GM19397 (cell line): ENCODE measurements at regions not wholly inside any gene's neighbourhood (a gene's known extent, or its start where the extent isn't known, plus 50 kb on each side); places are given as distances from the start of the nearest gene placed in this dataset.
"Not testable (repeated sequence)": the region's sequence is repeated elsewhere in the genome, so short reads cannot be mapped to it uniquely, and the experiment has no call there.

Experiments
- ATAC-seq: cut with Tn5 transposase; IDR thresholded peaks from one replicate; pipeline ENCODE4 v1.9.1; 2021; ENCODE audit warnings: mild to moderate bottlenecking, moderate library complexity; ENCODE audit not compliant: unreplicated experiment

- no peak for ATAC-seq
Observed at GRCh38 chr10:22875581-22875980, 52.3 kb upstream of the ARMC3 start.

- no peak for ATAC-seq
Observed at GRCh38 chr10:22874189-22874854, 53.5 kb upstream of the ARMC3 start.

DNA sequence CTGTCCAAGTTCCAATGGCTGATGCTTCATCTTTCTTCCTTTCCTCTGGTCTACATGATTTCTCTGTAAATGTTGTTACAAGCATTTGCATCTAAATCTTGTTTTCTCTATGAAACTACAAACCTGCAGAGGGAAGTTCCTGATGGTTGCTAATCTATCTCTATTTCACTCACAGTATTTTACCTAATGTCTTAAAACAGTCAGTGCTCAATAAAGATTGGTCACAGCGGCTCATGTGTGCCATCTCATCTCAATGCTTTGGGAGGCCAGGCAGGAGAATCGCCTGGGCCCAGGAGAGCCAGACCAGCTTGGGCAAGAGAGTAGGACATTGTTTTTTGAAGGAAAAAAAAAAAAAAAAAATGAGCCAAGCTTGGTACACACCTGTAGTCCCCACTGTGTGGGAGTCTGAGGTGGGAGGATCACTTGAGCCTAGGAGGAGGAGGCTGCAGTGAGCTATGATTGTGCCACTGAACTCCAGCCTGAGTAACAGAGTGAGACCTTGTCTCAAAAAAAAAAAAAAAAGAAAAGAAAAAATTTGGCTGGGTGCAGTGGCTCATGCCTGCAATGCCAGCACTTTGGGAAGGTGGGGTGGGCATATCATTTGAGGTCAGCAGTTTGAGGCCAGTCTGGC lies 71.3 kb upstream of the ARMC3 start:
- peak; percentile 94 for ATAC-seq

- no peak for ATAC-seq
Observed at GRCh38 chr10:22854935-22855421, 72.9 kb upstream of the ARMC3 start.

DNA sequence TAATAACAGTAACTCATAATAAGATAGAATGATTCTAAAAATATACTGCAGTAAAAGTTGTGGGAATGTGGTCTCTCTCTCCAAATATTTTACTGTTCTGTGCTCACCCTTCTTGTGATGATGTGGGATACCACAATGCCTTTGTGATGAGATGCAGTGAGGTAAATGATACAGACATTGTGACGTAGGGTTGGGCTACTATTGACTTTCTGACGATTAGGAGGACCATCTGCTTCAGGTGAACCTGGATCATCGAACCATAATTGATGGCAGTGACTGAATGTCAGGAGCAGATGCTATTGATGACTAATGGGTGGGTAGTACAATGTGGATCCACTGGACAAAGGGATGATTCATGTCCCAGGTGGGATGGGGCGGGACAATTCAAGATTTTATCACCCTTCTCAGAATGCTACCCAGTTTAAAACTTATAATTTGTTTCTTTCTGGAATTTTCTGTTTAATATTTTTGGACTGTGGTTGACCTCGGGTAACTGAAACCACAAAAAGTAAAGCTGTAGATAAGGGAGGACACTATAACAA lies 73.9 kb upstream of the ARMC3 start:
- no peak for ATAC-seq

DNA sequence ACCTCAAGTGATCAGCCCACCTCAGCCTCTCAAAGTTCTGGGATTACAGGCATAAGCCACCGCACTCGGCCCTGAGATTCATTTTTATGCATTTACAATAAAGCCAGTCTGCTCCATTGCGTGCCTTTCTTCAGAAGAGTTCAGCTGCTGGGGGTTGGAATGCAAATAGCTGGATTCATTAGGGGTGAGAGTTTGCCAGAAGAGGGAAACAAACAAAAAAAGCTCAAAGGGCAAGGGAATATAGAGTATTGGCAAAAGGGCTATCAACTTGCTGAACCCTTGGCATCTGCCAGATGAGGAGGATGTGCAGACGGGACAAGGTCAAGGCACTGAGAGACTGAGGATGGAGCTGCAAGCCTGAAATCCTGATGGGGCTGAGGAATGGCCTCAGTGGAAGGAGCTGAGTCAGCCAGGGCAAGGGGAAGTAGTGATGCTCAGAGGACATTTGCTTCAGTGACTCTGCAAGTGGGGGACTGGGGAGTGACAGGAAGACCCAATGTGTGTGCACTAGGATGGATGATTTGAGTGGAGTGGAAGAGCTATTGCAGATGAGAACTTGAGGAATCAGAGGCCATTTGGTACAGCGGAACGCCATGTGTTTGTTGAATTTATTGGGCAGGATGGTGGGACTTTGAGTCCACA lies 75.0 kb upstream of the ARMC3 start:
- ATAC-seq, result no peak

DNA sequence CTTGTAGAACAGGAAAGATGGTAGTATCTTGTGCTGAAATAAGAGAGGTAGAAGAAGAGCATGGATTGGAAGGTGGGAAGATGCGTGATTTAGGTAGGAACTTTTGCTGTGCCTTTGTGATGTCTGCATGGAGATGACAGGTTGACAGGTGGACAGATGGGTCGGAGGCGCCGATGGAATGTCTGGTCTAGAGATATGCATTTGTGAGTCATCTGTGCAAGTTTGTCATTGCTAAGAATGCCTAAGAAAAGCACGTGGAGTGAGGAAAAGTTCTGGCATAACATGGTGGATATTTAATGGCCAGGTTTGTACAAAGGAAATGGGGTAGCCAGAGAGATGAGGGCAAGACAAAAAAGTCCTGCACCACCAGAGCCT lies 76.0 kb upstream of the ARMC3 start:
- ATAC-seq, result no peak

- no peak for ATAC-seq
Observed at GRCh38 chr10:22850541-22850940, 77.3 kb upstream of the ARMC3 start.

DNA sequence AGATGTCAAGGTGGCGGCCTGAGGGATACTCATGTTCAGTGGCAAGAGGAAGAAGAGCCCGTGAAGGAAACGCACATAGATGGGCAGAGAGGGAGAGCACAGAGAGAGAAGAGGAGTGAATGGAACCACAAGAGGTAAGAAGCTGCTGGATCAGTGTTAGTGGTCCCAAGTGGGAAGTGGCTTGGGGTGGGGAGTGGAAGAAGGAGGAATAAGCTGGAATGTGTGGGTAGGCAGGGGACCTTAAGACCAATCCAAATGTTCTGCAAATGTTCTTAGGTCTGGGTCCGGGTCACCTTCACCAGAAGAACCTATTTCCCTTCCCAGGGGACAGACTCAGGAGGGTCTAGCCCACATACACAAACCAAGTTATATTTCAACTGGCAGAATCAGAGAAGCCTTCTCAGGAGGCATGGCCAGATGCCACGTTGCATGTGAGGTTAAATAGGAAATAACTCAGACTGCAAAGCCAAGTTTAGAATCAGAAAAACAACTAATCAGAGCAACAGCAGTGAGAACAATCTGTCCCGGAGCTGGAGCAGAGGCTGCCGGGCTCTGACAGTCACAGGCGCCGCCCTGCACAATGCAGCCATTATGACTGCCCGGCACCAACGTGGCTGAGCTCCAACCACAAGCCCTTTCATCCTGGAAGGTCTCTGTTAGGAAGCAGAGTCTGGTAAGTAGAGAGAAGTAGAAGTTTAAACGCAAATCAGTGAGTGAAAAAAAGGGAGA lies 78.6 kb upstream of the ARMC3 start:
- no peak for ATAC-seq

GRCh38 chr10:22848509-22848908 lies 79.3 kb upstream of the ARMC3 start:
- no peak for ATAC-seq

GRCh38 chr10:22846294-22846693 lies 81.6 kb upstream of the ARMC3 start:
- ATAC-seq, result no peak

GRCh38 chr10:22839639-22840038 lies 88.2 kb upstream of the ARMC3 start:
- no peak for ATAC-seq

GRCh38 chr10:22837771-22838170 lies 90.1 kb upstream of the ARMC3 start:
- no peak for ATAC-seq

- no peak for ATAC-seq
Observed at GRCh38 chr10:22837351-22837750, 90.5 kb upstream of the ARMC3 start.

- ATAC-seq, result no peak
Observed at GRCh38 chr10:22834471-22834870, 93.4 kb upstream of the ARMC3 start.

DNA sequence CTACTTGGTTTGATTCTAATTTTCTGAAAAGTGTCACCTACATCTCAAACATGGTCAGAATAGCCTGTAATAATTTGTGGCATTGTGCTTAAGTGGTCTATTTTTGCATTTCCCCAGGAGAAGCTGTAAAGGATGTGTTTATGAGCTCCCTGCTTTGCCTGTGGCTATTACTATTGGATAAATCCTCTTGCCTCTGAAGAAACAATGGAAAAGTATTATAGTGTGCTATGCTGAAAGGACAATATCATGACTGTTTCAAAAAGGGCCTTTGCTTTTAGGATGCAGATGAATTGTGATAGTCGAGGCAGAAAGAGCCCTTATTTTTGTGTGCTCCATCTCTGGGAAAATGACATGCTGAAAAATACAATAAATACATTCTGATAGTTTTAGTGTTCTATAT lies 94.1 kb upstream of the ARMC3 start:
- ATAC-seq, result no peak

DNA sequence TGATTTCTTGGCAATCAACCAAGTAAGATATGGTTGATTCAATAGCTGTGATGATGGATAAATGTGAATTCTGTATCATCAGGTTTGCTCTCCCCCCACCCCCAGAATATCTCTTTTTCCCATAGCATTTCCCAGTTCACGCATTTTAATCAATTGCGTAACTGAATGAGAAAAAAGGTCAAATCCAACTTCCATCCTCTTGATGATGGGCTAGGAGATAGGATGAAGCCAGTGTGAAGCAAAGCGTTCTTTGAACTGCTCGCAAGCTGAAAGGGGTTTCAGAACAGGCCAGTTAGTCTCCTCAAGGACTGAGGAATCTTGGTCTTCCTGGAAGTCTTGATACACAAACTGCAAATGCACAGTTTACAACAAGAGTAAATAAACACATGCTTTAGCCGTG lies 94.5 kb upstream of the ARMC3 start:
- ATAC-seq, result no peak

GRCh38 chr10:22832851-22833250 lies 95.0 kb upstream of the ARMC3 start:
- ATAC-seq, result no peak

- ATAC-seq, result no peak
Observed at GRCh38 chr10:22832066-22832602, 95.7 kb upstream of the ARMC3 start.

DNA sequence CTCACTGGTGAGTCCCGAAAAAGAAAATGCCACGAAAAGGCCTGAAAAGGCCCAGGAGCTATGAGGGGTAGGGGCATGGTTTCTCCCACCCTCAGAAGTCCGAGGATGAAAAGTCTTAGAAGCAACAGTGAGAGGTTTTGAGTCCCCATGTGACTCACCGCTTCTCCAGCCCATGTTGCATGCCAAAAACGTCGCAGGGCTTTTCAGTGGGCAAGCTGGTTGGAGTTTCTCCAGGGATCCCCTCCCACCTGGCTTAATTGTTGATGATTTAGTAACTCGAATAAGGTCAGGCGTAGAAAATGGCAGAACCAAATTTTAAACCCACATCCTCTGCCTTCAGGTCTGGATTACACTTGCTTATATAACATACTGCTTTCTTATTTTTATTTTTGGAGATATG lies 96.3 kb upstream of the ARMC3 start:
- ATAC-seq, result no peak

- ATAC-seq, result not testable (repeated sequence)
Observed at GRCh38 chr10:22828712-22829111, 99.1 kb upstream of the ARMC3 start.
